ENCODE measurements at regions not wholly inside any gene's neighbourhood (a gene's known extent, or its start where the extent isn't known, plus 50 kb on each side); places are given as distances from the start of the nearest gene placed in this dataset.

DNA sequence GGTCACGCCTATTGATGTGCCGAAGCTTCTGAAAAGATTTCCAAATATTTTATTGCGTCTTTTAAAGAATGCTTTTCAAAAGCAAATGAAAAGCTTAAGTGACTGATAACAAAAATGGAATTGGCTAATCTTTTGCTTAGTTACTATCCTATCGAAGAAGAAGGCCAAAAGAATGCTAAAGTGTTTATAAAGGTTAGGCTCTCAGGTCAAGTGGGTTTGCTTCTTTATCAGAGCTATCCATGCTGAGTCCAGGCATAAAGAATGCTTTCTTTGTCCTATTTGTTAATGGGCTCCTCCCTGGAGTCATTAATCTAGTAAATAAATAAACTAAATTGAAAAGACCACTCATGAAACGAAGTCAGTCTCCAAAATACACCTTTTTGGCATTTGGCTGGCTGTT lies 133.4 kb upstream of the LYPLAL1 start:
- TF ChIP-seq, protein P1, sequence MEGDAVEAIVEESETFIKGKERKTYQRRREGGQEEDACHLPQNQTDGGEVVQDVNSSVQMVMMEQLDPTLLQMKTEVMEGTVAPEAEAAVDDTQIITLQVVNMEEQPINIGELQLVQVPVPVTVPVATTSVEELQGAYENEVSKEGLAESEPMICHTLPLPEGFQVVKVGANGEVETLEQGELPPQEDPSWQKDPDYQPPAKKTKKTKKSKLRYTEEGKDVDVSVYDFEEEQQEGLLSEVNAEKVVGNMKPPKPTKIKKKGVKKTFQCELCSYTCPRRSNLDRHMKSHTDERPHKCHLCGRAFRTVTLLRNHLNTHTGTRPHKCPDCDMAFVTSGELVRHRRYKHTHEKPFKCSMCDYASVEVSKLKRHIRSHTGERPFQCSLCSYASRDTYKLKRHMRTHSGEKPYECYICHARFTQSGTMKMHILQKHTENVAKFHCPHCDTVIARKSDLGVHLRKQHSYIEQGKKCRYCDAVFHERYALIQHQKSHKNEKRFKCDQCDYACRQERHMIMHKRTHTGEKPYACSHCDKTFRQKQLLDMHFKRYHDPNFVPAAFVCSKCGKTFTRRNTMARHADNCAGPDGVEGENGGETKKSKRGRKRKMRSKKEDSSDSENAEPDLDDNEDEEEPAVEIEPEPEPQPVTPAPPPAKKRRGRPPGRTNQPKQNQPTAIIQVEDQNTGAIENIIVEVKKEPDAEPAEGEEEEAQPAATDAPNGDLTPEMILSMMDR (CRISPR knock-in tag; IDR thresholded peaks at IDR 0.05): no peak
- TF ChIP-seq MTF1 (CRISPR knock-in tag; IDR thresholded peaks at IDR 0.05) (no peak), NFYB (CRISPR knock-in tag; IDR thresholded peaks at IDR 0.05) (no peak), ADNP (CRISPR knock-in tag; IDR thresholded peaks at IDR 0.05) (no peak), CBX5 (CRISPR knock-in tag; IDR thresholded peaks at IDR 0.05; ENCODE audit: borderline replicate concordance) (no peak), TCF12 (IDR thresholded peaks at IDR 0.05) (no peak), TCF12 (CRISPR knock-in tag; IDR thresholded peaks at IDR 0.05) (no peak), ZNF24 (IDR thresholded peaks at IDR 0.05) (no peak), SMYD3 (CRISPR knock-in tag; IDR thresholded peaks at IDR 0.05) (no peak), MEF2D (CRISPR knock-in tag; IDR thresholded peaks at IDR 0.05) (no peak), CHCHD3 (CRISPR knock-in tag; IDR thresholded peaks at IDR 0.05) (no peak)
- TF ChIP-seq, protein P2, sequence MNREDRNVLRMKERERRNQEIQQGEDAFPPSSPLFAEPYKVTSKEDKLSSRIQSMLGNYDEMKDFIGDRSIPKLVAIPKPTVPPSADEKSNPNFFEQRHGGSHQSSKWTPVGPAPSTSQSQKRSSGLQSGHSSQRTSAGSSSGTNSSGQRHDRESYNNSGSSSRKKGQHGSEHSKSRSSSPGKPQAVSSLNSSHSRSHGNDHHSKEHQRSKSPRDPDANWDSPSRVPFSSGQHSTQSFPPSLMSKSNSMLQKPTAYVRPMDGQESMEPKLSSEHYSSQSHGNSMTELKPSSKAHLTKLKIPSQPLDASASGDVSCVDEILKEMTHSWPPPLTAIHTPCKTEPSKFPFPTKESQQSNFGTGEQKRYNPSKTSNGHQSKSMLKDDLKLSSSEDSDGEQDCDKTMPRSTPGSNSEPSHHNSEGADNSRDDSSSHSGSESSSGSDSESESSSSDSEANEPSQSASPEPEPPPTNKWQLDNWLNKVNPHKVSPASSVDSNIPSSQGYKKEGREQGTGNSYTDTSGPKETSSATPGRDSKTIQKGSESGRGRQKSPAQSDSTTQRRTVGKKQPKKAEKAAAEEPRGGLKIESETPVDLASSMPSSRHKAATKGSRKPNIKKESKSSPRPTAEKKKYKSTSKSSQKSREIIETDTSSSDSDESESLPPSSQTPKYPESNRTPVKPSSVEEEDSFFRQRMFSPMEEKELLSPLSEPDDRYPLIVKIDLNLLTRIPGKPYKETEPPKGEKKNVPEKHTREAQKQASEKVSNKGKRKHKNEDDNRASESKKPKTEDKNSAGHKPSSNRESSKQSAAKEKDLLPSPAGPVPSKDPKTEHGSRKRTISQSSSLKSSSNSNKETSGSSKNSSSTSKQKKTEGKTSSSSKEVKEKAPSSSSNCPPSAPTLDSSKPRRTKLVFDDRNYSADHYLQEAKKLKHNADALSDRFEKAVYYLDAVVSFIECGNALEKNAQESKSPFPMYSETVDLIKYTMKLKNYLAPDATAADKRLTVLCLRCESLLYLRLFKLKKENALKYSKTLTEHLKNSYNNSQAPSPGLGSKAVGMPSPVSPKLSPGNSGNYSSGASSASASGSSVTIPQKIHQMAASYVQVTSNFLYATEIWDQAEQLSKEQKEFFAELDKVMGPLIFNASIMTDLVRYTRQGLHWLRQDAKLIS (CRISPR knock-in tag; IDR thresholded peaks at IDR 0.05): no peak
- TF ChIP-seq, protein P3, sequence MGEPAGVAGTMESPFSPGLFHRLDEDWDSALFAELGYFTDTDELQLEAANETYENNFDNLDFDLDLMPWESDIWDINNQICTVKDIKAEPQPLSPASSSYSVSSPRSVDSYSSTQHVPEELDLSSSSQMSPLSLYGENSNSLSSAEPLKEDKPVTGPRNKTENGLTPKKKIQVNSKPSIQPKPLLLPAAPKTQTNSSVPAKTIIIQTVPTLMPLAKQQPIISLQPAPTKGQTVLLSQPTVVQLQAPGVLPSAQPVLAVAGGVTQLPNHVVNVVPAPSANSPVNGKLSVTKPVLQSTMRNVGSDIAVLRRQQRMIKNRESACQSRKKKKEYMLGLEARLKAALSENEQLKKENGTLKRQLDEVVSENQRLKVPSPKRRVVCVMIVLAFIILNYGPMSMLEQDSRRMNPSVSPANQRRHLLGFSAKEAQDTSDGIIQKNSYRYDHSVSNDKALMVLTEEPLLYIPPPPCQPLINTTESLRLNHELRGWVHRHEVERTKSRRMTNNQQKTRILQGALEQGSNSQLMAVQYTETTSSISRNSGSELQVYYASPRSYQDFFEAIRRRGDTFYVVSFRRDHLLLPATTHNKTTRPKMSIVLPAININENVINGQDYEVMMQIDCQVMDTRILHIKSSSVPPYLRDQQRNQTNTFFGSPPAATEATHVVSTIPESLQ (CRISPR knock-in tag; conservative IDR thresholded peaks at IDR 0.05): no peak
- TF ChIP-seq, protein P4, sequence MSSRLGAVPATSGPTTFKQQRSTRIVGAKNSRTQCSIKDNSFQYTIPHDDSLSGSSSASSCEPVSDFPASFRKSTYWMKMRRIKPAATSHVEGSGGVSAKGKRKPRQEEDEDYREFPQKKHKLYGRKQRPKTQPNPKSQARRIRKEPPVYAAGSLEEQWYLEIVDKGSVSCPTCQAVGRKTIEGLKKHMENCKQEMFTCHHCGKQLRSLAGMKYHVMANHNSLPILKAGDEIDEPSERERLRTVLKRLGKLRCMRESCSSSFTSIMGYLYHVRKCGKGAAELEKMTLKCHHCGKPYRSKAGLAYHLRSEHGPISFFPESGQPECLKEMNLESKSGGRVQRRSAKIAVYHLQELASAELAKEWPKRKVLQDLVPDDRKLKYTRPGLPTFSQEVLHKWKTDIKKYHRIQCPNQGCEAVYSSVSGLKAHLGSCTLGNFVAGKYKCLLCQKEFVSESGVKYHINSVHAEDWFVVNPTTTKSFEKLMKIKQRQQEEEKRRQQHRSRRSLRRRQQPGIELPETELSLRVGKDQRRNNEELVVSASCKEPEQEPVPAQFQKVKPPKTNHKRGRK (CRISPR knock-in tag; IDR thresholded peaks at IDR 0.05): no peak

Data from HepG2 (cell line).